HCT116 (cell line): ENCODE measurements at regions not wholly inside any gene's neighbourhood (a gene's known extent, or its start where the extent isn't known, plus 50 kb on each side); places are given as distances from the start of the nearest gene placed in this dataset.

Source experiments
- EZH2 ChIP-seq: fragments of 200-600 bp; sonication (generic); IDR thresholded peaks from 2 replicates; pipeline ENCODE4 v1.6.1; 2017; ENCODE audit warnings: antibody characterized with exemption, mixed run types
- MAX ChIP-seq: IDR thresholded peaks from 2 replicates; pipeline ENCODE4 v1.6.1; 2012
- POLR2A ChIP-seq: IDR thresholded peaks from 2 replicates; pipeline ENCODE4 v1.7.0; 2011; ENCODE audit warnings: borderline replicate concordance; ENCODE audit not compliant: insufficient read depth, insufficient read length; ENCODE audit errors: extremely low read depth
- SIN3A ChIP-seq: IDR thresholded peaks from 2 replicates; pipeline ENCODE4 v1.6.1; 2012; ENCODE audit warnings: low read depth
- TF ChIP-seq, protein P1 (sequence below), 3 experiments: fragments of 200-600 bp in 1 of 3; sonication (generic) in 1 of 3; IDR thresholded peaks in 2 of 3; conservative IDR thresholded peaks in 1 of 3; 2 replicates each; pipeline ENCODE4 v1.5.1; 2012 to 2017; ENCODE audit warnings: low read depth in 2 of 3, low read length in 2 of 3, antibody characterized with exemption in 1 of 3, borderline replicate concordance in 1 of 3, control low read depth in 1 of 3, mild to moderate bottlenecking in 1 of 3, mixed read lengths in 1 of 3, mixed run types in 1 of 3, moderate library complexity in 1 of 3; ENCODE audit not compliant: insufficient read depth in 1 of 3

- TF ChIP-seq, protein P1, sequence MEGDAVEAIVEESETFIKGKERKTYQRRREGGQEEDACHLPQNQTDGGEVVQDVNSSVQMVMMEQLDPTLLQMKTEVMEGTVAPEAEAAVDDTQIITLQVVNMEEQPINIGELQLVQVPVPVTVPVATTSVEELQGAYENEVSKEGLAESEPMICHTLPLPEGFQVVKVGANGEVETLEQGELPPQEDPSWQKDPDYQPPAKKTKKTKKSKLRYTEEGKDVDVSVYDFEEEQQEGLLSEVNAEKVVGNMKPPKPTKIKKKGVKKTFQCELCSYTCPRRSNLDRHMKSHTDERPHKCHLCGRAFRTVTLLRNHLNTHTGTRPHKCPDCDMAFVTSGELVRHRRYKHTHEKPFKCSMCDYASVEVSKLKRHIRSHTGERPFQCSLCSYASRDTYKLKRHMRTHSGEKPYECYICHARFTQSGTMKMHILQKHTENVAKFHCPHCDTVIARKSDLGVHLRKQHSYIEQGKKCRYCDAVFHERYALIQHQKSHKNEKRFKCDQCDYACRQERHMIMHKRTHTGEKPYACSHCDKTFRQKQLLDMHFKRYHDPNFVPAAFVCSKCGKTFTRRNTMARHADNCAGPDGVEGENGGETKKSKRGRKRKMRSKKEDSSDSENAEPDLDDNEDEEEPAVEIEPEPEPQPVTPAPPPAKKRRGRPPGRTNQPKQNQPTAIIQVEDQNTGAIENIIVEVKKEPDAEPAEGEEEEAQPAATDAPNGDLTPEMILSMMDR (IDR thresholded peaks at IDR 0.05 in 2 of 3, conservative IDR thresholded peaks at IDR 0.05 in 1 of 3; ENCODE audit: borderline replicate concordance in 1 of 3, insufficient read depth in 1 of 3, low read depth in 2 of 3, low read length in 2 of 3): no peak
- no peak for TF ChIP-seq POLR2A
- no peak for TF ChIP-seq EZH2
- TF ChIP-seq SIN3A: no peak
- no peak for TF ChIP-seq MAX
Observed at GRCh38 chr3:73681610-73682009, 56.9 kb upstream of the PDZRN3 start.
